ENCODE measurements at regions not wholly inside any gene's neighbourhood (a gene's known extent, or its start where the extent isn't known, plus 50 kb on each side); places are given as distances from the start of the nearest gene placed in this dataset.

DNA sequence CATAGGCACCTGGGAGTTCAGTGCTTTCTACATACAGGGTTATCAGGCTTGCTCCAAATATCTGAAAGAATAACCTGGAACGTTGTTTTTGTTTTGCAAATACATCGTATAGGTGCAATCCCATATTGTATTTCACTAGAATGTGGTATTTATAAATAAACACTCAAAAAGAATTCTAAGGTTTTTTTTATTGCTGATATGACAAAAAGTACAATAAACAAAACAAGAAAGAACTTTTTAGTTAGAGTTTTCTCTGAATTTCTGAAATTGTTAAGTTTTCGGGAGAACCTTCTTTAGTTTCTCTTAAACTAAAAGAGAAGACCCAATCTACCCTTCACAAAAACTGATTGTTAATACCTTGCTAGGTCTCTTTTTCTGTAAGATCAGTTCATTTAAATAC lies 225.8 kb downstream of the CCDC59 start:
- H3K4me1 ChIP-seq (ENCODE audit: control insufficient read depth in 3 of 3, insufficient read depth in 2 of 3, low read depth in 1 of 3, low read length in 2 of 3) = no peaks in the 10 kb centered on the region
- no peaks in the 10 kb centered on the region for H3K36me3 ChIP-seq (ENCODE audit: control insufficient read depth in 3 of 3, insufficient read depth in 2 of 3, low read depth in 1 of 3, low read length in 3 of 3)
- no peak overlapping the region for H3K27ac ChIP-seq (ENCODE audit: low read depth in 1 of 3, low read length in 2 of 3)
- H3K9me3 ChIP-seq (ENCODE audit: control insufficient read depth in 2 of 2, insufficient read depth in 1 of 2, low read depth in 1 of 2, low read length in 1 of 2) = peaks cover 0 to 4% of the 10 kb centered on the region in 2 donors
- H3K4me3 ChIP-seq (ENCODE audit: low read depth in 1 of 3, low read length in 3 of 3) = no peak overlapping the region
- no peaks in the 10 kb centered on the region for H3K27me3 ChIP-seq (ENCODE audit: control insufficient read depth in 3 of 3, insufficient read depth in 3 of 3, low read length in 3 of 3)
- FAIRE-seq (no peak), DNase-seq (no peak)
- 88 to 93% (median 90%) methylated on average over 3 of the region's 3 CpGs for WGBS, 3 donors

DNA sequence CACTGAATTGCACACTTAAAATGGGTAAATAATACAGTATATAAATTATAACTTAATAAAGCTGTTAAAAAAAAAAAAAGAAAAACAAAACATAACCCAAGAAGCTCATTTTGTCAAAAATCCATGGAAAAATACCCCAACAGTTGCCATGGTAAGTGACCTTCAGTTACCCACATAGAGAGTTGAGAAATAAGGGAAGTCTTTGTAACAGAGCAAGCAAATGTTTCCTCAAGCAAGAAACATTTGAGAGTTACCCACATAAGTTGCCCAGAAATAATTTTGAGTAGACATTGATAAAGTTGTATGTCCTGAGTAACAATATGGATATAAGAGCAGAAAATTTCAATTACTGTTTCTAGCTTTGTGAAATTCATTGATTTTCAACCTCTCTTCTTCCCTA lies 227.4 kb downstream of the CCDC59 start:
- Histone ChIP-seq H3K36me3 (ENCODE audit: control insufficient read depth in 3 of 3, insufficient read depth in 2 of 3, low read depth in 1 of 3, low read length in 3 of 3) (no peaks in the 10 kb centered on the region), H3K27me3 (ENCODE audit: control insufficient read depth in 3 of 3, insufficient read depth in 3 of 3, low read length in 3 of 3) (no peaks in the 10 kb centered on the region), H3K27ac (ENCODE audit: low read depth in 1 of 3, low read length in 2 of 3) (no peak overlapping the region), H3K9me3 (ENCODE audit: control insufficient read depth in 2 of 2, insufficient read depth in 1 of 2, low read depth in 1 of 2, low read length in 1 of 2) (peaks cover 0 to 4% of the 10 kb centered on the region in 2 donors), H3K4me1 (ENCODE audit: control insufficient read depth in 3 of 3, insufficient read depth in 2 of 3, low read depth in 1 of 3, low read length in 2 of 3) (no peaks in the 10 kb centered on the region), H3K4me3 (ENCODE audit: low read depth in 1 of 3, low read length in 3 of 3) (no peak overlapping the region)
- no peak for DNase-seq
- no peak for FAIRE-seq

DNA sequence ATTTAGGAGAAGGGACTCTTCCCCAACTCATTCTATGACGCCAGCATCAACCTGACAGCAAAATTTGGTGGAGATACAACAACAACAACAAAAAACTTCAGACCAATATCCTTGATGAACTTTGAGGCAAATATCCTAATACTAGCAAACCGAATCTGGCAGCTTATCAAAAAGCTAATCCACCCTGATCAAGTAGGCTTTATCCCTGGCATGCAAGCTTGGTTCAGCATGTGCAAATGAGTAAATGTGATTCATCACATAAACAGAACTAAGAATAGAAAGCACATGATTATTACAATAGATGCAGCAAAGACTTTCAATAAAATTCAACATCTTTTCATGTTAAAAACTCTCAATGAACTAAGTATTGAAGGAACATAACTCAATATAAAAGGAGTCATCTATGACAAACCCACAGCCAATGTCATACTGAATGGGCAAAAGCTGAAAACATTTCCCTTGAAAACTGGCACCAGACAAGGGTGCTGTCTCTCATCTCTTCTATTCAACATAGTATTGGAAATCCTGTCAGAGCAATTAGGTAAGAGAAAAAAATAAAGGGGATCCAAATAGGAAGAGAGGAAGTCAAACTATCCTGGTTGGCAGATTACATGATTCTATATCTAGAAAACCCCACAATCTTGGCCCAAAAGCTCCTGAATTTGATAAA lies 233.3 kb downstream of the CCDC59 start:
- H3K4me1 ChIP-seq (ENCODE audit: control insufficient read depth in 3 of 3, insufficient read depth in 2 of 3, low read depth in 1 of 3, low read length in 2 of 3) = no peaks in the 10 kb centered on the region
- DNase-seq (no peak), FAIRE-seq (no peak)
- no peaks in the 10 kb centered on the region for H3K27me3 ChIP-seq (ENCODE audit: control insufficient read depth in 3 of 3, insufficient read depth in 3 of 3, low read length in 3 of 3)
- no peaks in the 10 kb centered on the region for H3K36me3 ChIP-seq (ENCODE audit: control insufficient read depth in 3 of 3, insufficient read depth in 2 of 3, low read depth in 1 of 3, low read length in 3 of 3)
- peaks cover 0 to 2% of the 10 kb centered on the region in 2 donors for H3K9me3 ChIP-seq (ENCODE audit: control insufficient read depth in 2 of 2, insufficient read depth in 1 of 2, low read depth in 1 of 2, low read length in 1 of 2)
- H3K27ac ChIP-seq (ENCODE audit: low read depth in 1 of 3, low read length in 2 of 3) = no peak overlapping the region
- 35 to 52% (median 45%) methylated on average over 2 of the region's 2 CpGs for WGBS, 3 donors
- no peak overlapping the region for H3K4me3 ChIP-seq (ENCODE audit: low read depth in 1 of 3, low read length in 3 of 3)

DNA sequence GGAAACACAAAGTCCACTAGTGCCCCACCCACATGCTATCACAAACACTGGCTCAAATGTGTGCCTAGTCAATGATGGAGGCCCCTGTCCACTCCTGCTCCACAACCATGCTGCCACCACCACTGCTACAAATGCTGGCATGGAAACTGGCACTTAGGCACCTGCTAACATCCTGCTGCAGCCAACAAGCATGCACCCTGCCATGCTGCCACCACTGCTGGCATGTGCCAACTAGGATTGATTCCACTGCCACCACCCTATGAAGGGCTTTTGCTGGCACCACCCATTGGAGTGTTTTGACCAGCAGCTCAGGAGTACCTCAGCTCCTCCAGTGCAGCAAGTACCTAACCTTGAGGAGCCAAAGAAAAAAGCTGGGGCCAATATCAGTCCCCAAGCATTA lies 236.6 kb downstream of the CCDC59 start:
- FAIRE-seq (no peak), DNase-seq (peak in 1 of 2 donors; percentile 41)
- Histone ChIP-seq H3K36me3 (ENCODE audit: control insufficient read depth in 3 of 3, insufficient read depth in 2 of 3, low read depth in 1 of 3, low read length in 3 of 3) (no peaks in the 10 kb centered on the region), H3K27me3 (ENCODE audit: control insufficient read depth in 3 of 3, insufficient read depth in 3 of 3, low read length in 3 of 3) (no peaks in the 10 kb centered on the region), H3K4me1 (ENCODE audit: control insufficient read depth in 3 of 3, insufficient read depth in 2 of 3, low read depth in 1 of 3, low read length in 2 of 3) (no peaks in the 10 kb centered on the region), H3K9me3 (ENCODE audit: control insufficient read depth in 2 of 2, insufficient read depth in 1 of 2, low read depth in 1 of 2, low read length in 1 of 2) (peaks cover 0 to 2% of the 10 kb centered on the region in 2 donors), H3K27ac (ENCODE audit: low read depth in 1 of 3, low read length in 2 of 3) (no peak overlapping the region), H3K4me3 (ENCODE audit: low read depth in 1 of 3, low read length in 3 of 3) (no peak overlapping the region)

DNA sequence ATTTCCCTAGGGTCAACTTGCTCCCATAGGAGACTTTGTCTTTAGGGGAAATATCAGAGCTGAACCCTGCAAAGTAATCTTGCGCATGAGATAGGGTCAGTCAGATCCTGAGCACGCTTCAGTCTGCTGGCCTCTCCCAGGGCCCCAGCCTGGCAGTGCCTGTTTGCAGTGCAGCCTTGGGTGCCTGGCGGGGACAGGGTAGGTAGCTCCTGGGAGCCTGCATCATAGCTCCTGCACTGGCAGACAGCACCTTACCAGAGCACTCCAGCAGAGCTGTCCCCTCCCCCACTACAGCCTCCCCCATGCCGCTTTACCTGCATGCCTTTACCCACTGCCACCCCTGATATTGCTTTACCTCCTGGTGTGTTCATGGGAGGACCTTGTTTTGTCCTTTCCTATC lies 237.3 kb downstream of the CCDC59 start:
- H3K4me3 ChIP-seq (ENCODE audit: low read depth in 1 of 3, low read length in 3 of 3) = no peak overlapping the region
- H3K4me1 ChIP-seq (ENCODE audit: control insufficient read depth in 3 of 3, insufficient read depth in 2 of 3, low read depth in 1 of 3, low read length in 2 of 3) = no peaks in the 10 kb centered on the region
- no peaks in the 10 kb centered on the region for H3K36me3 ChIP-seq (ENCODE audit: control insufficient read depth in 3 of 3, insufficient read depth in 2 of 3, low read depth in 1 of 3, low read length in 3 of 3)
- H3K27me3 ChIP-seq (ENCODE audit: control insufficient read depth in 3 of 3, insufficient read depth in 3 of 3, low read length in 3 of 3) = no peaks in the 10 kb centered on the region
- no peak for FAIRE-seq
- no peak overlapping the region for H3K27ac ChIP-seq (ENCODE audit: low read depth in 1 of 3, low read length in 2 of 3)
- 82 to 95% (median 94%) methylated on average over 4 of the region's 4 CpGs for WGBS, 3 donors
- H3K9me3 ChIP-seq (ENCODE audit: control insufficient read depth in 2 of 2, insufficient read depth in 1 of 2, low read depth in 1 of 2, low read length in 1 of 2) = peaks cover 0 to 2% of the 10 kb centered on the region in 2 donors
- DNase-seq = no peak

DNA sequence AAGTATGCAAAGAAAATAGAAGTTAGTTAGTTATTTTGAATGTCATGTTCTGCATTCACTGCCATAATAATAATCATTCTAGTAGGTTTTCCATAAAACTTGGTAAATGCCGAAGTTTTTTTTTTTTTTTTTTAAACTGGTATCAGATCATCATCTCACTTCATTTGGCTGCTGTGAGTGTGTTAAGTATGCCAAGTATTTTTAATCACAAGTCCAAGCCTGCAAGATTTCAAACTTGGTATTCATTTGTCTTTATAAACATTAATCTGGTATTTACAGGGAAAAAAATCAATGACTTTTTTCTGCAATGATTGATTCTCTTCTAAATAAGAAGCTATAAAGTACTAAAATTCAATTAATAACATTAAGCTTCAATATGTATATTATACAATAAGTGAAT lies 248.9 kb downstream of the CCDC59 start:
- no peaks in the 10 kb centered on the region for H3K4me1 ChIP-seq (ENCODE audit: control insufficient read depth in 3 of 3, insufficient read depth in 2 of 3, low read depth in 1 of 3, low read length in 2 of 3)
- no peaks in the 10 kb centered on the region for H3K27me3 ChIP-seq (ENCODE audit: control insufficient read depth in 3 of 3, insufficient read depth in 3 of 3, low read length in 3 of 3)
- H3K36me3 ChIP-seq (ENCODE audit: control insufficient read depth in 3 of 3, insufficient read depth in 2 of 3, low read depth in 1 of 3, low read length in 3 of 3) = no peaks in the 10 kb centered on the region
- 93 to 96% (median 95%) methylated on average over 1 of the region's 1 CpG for WGBS, 3 donors
- H3K4me3 ChIP-seq (ENCODE audit: low read depth in 1 of 3, low read length in 3 of 3) = no peak overlapping the region
- H3K27ac ChIP-seq (ENCODE audit: low read depth in 1 of 3, low read length in 2 of 3) = no peak overlapping the region
- no peak for DNase-seq
- no peak for FAIRE-seq
- H3K9me3 ChIP-seq (ENCODE audit: control insufficient read depth in 2 of 2, insufficient read depth in 1 of 2, low read depth in 1 of 2, low read length in 1 of 2) = no peaks in the 10 kb centered on the region

DNA sequence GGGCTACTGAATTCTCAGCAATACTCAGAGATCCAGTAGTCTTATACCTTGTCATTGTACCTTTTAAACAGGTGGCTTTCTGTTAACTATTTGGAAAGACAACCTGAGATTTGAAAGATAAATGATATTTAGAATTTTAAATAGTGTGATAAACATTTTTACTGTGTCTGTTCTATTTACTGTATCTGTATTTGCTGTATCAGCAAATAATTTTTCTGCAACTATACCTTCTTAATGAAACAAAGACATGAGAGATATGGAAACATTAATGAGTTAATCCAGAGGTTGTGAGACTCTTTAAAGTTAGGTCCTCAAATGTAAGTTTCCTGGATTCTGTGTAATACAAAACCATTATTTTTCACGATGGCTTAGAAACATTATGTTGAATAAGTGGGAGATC lies 249.6 kb downstream of the CCDC59 start:
- 79 to 84% (median 81%) methylated on average over 1 of the region's 1 CpG for WGBS, 3 donors
- no peaks in the 10 kb centered on the region for H3K4me1 ChIP-seq (ENCODE audit: control insufficient read depth in 3 of 3, insufficient read depth in 2 of 3, low read depth in 1 of 3, low read length in 2 of 3)
- no peak for FAIRE-seq

DNA sequence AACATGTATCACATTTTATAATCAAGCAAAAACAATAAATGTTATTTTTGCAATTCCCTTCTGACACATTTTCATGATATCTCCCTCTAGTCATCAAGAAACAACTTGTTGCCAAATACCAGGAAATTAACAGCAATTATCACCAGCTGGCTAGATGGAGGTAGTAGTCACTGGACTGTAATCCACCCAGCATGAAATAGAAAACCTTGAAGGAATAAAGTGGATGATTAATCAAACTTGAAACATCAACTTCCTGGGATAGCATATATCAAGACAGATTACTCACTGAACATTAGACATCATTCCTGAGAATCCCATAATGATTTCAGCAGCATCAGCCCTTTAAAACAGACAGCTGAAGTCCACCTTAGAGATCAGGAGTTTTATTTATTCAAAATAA lies 259.0 kb downstream of the CCDC59 start:
- H3K27ac ChIP-seq (ENCODE audit: low read depth in 1 of 3, low read length in 2 of 3) = no peak overlapping the region
- H3K9me3 ChIP-seq (ENCODE audit: control insufficient read depth in 2 of 2, insufficient read depth in 1 of 2, low read depth in 1 of 2, low read length in 1 of 2) = peaks cover 0 to 14% of the 10 kb centered on the region in 2 donors
- no peak overlapping the region for H3K4me3 ChIP-seq (ENCODE audit: low read depth in 1 of 3, low read length in 3 of 3)
- no peak for DNase-seq
- H3K36me3 ChIP-seq (ENCODE audit: control insufficient read depth in 3 of 3, insufficient read depth in 2 of 3, low read depth in 1 of 3, low read length in 3 of 3) = no peaks in the 10 kb centered on the region
- no peaks in the 10 kb centered on the region for H3K4me1 ChIP-seq (ENCODE audit: control insufficient read depth in 3 of 3, insufficient read depth in 2 of 3, low read depth in 1 of 3, low read length in 2 of 3)
- no peak for FAIRE-seq
- no peaks in the 10 kb centered on the region for H3K27me3 ChIP-seq (ENCODE audit: control insufficient read depth in 3 of 3, insufficient read depth in 3 of 3, low read length in 3 of 3)

More for the DNA sequence above, 249.6 kb downstream of the CCDC59 start:
- no peak overlapping the region for H3K4me3 ChIP-seq (ENCODE audit: low read depth in 1 of 3, low read length in 3 of 3)
- no peaks in the 10 kb centered on the region for H3K36me3 ChIP-seq (ENCODE audit: control insufficient read depth in 3 of 3, insufficient read depth in 2 of 3, low read depth in 1 of 3, low read length in 3 of 3)
- no peak for DNase-seq
- H3K9me3 ChIP-seq (ENCODE audit: control insufficient read depth in 2 of 2, insufficient read depth in 1 of 2, low read depth in 1 of 2, low read length in 1 of 2) = no peaks in the 10 kb centered on the region
- no peaks in the 10 kb centered on the region for H3K27me3 ChIP-seq (ENCODE audit: control insufficient read depth in 3 of 3, insufficient read depth in 3 of 3, low read length in 3 of 3)
- H3K27ac ChIP-seq (ENCODE audit: low read depth in 1 of 3, low read length in 2 of 3) = no peak overlapping the region

DNA sequence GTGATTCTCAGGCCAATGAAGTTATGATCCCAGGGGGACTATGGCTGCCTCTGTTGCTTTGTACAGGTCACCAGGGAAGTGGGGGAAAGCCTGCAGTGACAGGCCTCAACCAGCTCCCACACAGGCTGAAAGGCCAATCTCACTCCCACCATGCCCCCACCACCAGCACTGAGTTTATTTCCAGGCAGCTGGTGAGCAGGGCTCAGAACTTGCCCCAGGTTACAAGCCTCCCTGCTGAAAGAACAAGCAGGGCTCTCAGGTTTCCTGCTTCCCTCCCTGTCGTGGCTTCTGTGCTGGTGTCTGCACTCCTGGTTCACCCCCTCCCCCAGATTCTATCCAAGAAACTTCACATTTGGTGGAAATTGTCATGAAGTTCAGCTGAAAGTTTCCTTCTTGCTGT lies 260.3 kb downstream of the CCDC59 start:
- no peaks in the 10 kb centered on the region for H3K36me3 ChIP-seq (ENCODE audit: control insufficient read depth in 3 of 3, insufficient read depth in 2 of 3, low read depth in 1 of 3, low read length in 3 of 3)
- H3K4me3 ChIP-seq (ENCODE audit: low read depth in 1 of 3, low read length in 3 of 3) = no peak overlapping the region
- peaks cover 0 to 14% of the 10 kb centered on the region in 2 donors for H3K9me3 ChIP-seq (ENCODE audit: control insufficient read depth in 2 of 2, insufficient read depth in 1 of 2, low read depth in 1 of 2, low read length in 1 of 2)
- no peak overlapping the region for H3K27ac ChIP-seq (ENCODE audit: low read depth in 1 of 3, low read length in 2 of 3)
- DNase-seq (no peak), FAIRE-seq (no peak)
- H3K4me1 ChIP-seq (ENCODE audit: control insufficient read depth in 3 of 3, insufficient read depth in 2 of 3, low read depth in 1 of 3, low read length in 2 of 3) = no peaks in the 10 kb centered on the region
- 28 to 33% (median 33%) methylated on average over 1 of the region's 1 CpG for WGBS, 3 donors
- H3K27me3 ChIP-seq (ENCODE audit: control insufficient read depth in 3 of 3, insufficient read depth in 3 of 3, low read length in 3 of 3) = no peaks in the 10 kb centered on the region

All from small intestine (tissue), 7 donors.